Sigmoid colon (tissue), 6 donors: ENCODE measurements at regions not wholly inside any gene's neighbourhood (a gene's known extent, or its start where the extent isn't known, plus 50 kb on each side); places are given as distances from the start of the nearest gene placed in this dataset.

Source experiments
- DNase-seq: peaks from one replicate; pipeline ENCODE4 v3.0.0-alpha.2; 2019
- H3K27ac ChIP-seq, 4 donors: fragments of 200-600 bp; sonication (generic); one replicate each; pipeline ENCODE4 v1.5.1; 2016 to 2019; ENCODE audit warnings: mild to moderate bottlenecking in 1 of 4
- H3K27me3 ChIP-seq, 3 donors: fragments of 200-600 bp; sonication (generic); one replicate each; pipeline ENCODE4 v1.5.1; 2019; ENCODE audit warnings: mild to moderate bottlenecking in 1 of 3
- H3K36me3 ChIP-seq, 4 donors: fragments of 200-600 bp; sonication (generic); one replicate each; pipeline ENCODE4 v1.5.1; 2016 to 2019
- H3K4me1 ChIP-seq, 4 donors: fragments of 200-600 bp; sonication (generic); one replicate each; pipeline ENCODE4 v1.5.1; 2017 to 2019
- H3K4me3 ChIP-seq, 4 donors: fragments of 200-600 bp; sonication (generic); one replicate each; pipeline ENCODE4 v1.5.1; 2017 to 2019; ENCODE audit warnings: mild to moderate bottlenecking in 2 of 4, moderate library complexity in 1 of 4
- H3K9me3 ChIP-seq, 4 donors: fragments of 200-600 bp in 3 of 4; sonication (generic) in 3 of 4; one replicate each; pipeline versions ENCODE4 v1.5.1 to v1.6.1; 2013 to 2019
- CTCF ChIP-seq, 4 experiments: fragments of 450-650 bp in 3 of 4; fragments of 200-600 bp in 1 of 4; IDR thresholded peaks; one replicate each; pipeline ENCODE4 v1.5.1; 2016 to 2019; ENCODE audit warnings: antibody characterized with exemption in 4 of 4, mild to moderate bottlenecking in 3 of 4, moderate library complexity in 2 of 4
- EP300 ChIP-seq, 4 donors: sonication (generic); formaldehyde crosslinking; IDR thresholded peaks; one replicate each; pipeline ENCODE4 v1.6.1; 2017; ENCODE audit warnings: antibody characterized with exemption in 4 of 4
- POLR2A ChIP-seq, 2 donors: fragments of 450-650 bp; IDR thresholded peaks; one replicate each; pipeline ENCODE4 v1.6.1; 2016; ENCODE audit warnings: antibody characterized with exemption in 2 of 2, mild to moderate bottlenecking in 2 of 2, moderate library complexity in 2 of 2
- POLR2AphosphoS5 ChIP-seq, 4 donors: sonication (generic); formaldehyde crosslinking; IDR thresholded peaks; one replicate each; pipeline ENCODE4 v1.6.1; 2017; ENCODE audit warnings: antibody characterized with exemption in 4 of 4
- WGBS, 2 donors: extraction: QIAGEN DNeasy Blood & Tissue Kit; methylation state at CpG; one replicate each; pipeline ENCODE4 v1.1.7; 2013; 5-methylcytosine and 5-hydroxymethylcytosine counted together
- intact Hi-C: fragments of 100-400 bp; cut with DNase I; formaldehyde crosslinking; loops from one replicate; pipeline ENCODE4 v1.15.1; 2023
- donor health status: healthy with polysubstance abuse.
- donor health status: healthy.

- peaks cover 0 to 2% (median 0%) of the 10 kb centered on the region in 4 donors for H3K9me3 ChIP-seq
- H3K36me3 ChIP-seq, result no peaks in the 10 kb centered on the region
- H3K4me3 ChIP-seq, result no peak overlapping the region
- H3K27me3 ChIP-seq, result no peaks in the 10 kb centered on the region
- H3K27ac ChIP-seq, result no peak overlapping the region
- H3K4me1 ChIP-seq, result no peaks in the 10 kb centered on the region
- no peak for TF ChIP-seq EP300 (IDR thresholded peaks at IDR 0.05)
- WGBS, 2 donors, result 62 to 86% methylated on average over 3 of the region's 3 CpGs
- DNase-seq, result no peak
- intact Hi-C loops, result no loop called here
These were observed 221.2 kb downstream of the NR2F2 start for GRCh38 chr15:96551722-96552121.

- no peak for DNase-seq
- H3K27ac ChIP-seq, result no peak overlapping the region
- H3K9me3 ChIP-seq, result peaks cover 0 to 2% (median 0%) of the 10 kb centered on the region in 4 donors
- intact Hi-C loops, result no loop called here
- TF ChIP-seq POLR2AphosphoS5 (IDR thresholded peaks at IDR 0.05) (no peak), POLR2A (IDR thresholded peaks at IDR 0.05) (no peak), CTCF (IDR thresholded peaks at IDR 0.05) (no peak), EP300 (IDR thresholded peaks at IDR 0.05) (no peak)
- H3K27me3 ChIP-seq, result no peaks in the 10 kb centered on the region
- no peak overlapping the region for H3K4me3 ChIP-seq
- no peaks in the 10 kb centered on the region for H3K4me1 ChIP-seq
- no peaks in the 10 kb centered on the region for H3K36me3 ChIP-seq
- 89 to 90% methylated on average over 4 of the region's 4 CpGs for WGBS, 2 donors
These were observed 222.5 kb downstream of the NR2F2 start for GRCh38 chr15:96553006-96553405.

GRCh38 chr15:96553451-96553850 is 223.0 kb downstream of the NR2F2 start:
- H3K4me3 ChIP-seq, result no peak overlapping the region
- no peak for TF ChIP-seq EP300 (IDR thresholded peaks at IDR 0.05)
- no peak for TF ChIP-seq POLR2AphosphoS5 (IDR thresholded peaks at IDR 0.05)
- no peak for TF ChIP-seq POLR2A (IDR thresholded peaks at IDR 0.05)
- TF ChIP-seq CTCF (IDR thresholded peaks at IDR 0.05), result no peak
- no peaks in the 10 kb centered on the region for H3K27me3 ChIP-seq
- WGBS, 2 donors, result 83 to 87% methylated on average over 5 of the region's 5 CpGs
- H3K4me1 ChIP-seq, result no peaks in the 10 kb centered on the region
- intact Hi-C loops, result no loop called here
- no peaks in the 10 kb centered on the region for H3K36me3 ChIP-seq
- H3K9me3 ChIP-seq, result peaks cover 0 to 2% (median 0%) of the 10 kb centered on the region in 4 donors
- no peak overlapping the region for H3K27ac ChIP-seq
- no peak for DNase-seq

- Histone ChIP-seq H3K27ac (no peak overlapping the region), H3K4me3 (no peak overlapping the region), H3K9me3 (peaks cover 0 to 2% (median 0%) of the 10 kb centered on the region in 4 donors), H3K36me3 (no peaks in the 10 kb centered on the region), H3K4me1 (no peaks in the 10 kb centered on the region), H3K27me3 (no peaks in the 10 kb centered on the region)
- DNase-seq, result no peak
- 82 to 92% methylated on average over 6 of the region's 6 CpGs for WGBS, 2 donors
- intact Hi-C loops, result no loop called here
- TF ChIP-seq CTCF (IDR thresholded peaks at IDR 0.05) (no peak), POLR2AphosphoS5 (IDR thresholded peaks at IDR 0.05) (no peak), POLR2A (IDR thresholded peaks at IDR 0.05) (no peak), EP300 (IDR thresholded peaks at IDR 0.05) (no peak)
These were observed 223.4 kb downstream of the NR2F2 start for GRCh38 chr15:96553931-96554330.

- Histone ChIP-seq H3K4me1 (no peaks in the 10 kb centered on the region), H3K36me3 (no peaks in the 10 kb centered on the region), H3K4me3 (no peak overlapping the region), H3K27ac (no peak overlapping the region), H3K9me3 (peaks cover 0 to 2% (median 0%) of the 10 kb centered on the region in 4 donors), H3K27me3 (no peaks in the 10 kb centered on the region)
- no peak for DNase-seq
- intact Hi-C loops, result no loop called here
- TF ChIP-seq POLR2AphosphoS5 (IDR thresholded peaks at IDR 0.05) (no peak), EP300 (IDR thresholded peaks at IDR 0.05) (no peak)
These were observed 224.0 kb downstream of the NR2F2 start for GRCh38 chr15:96554541-96554940.

GRCh38 chr15:96559087-96559486 is 228.6 kb downstream of the NR2F2 start:
- no peak for TF ChIP-seq POLR2A (IDR thresholded peaks at IDR 0.05)
- TF ChIP-seq CTCF (IDR thresholded peaks at IDR 0.05), result no peak
- no peak for TF ChIP-seq EP300 (IDR thresholded peaks at IDR 0.05)
- TF ChIP-seq POLR2AphosphoS5 (IDR thresholded peaks at IDR 0.05), result no peak
- no peak overlapping the region for H3K27ac ChIP-seq
- 88 to 90% methylated on average over 1 of the region's 1 CpG for WGBS, 2 donors
- no peaks in the 10 kb centered on the region for H3K4me1 ChIP-seq
- H3K4me3 ChIP-seq, result no peak overlapping the region
- intact Hi-C loops, result no loop called here
- no peak for DNase-seq
- peaks cover 0 to 2% (median 0%) of the 10 kb centered on the region in 4 donors for H3K9me3 ChIP-seq
- H3K36me3 ChIP-seq, result no peaks in the 10 kb centered on the region
- H3K27me3 ChIP-seq, result no peaks in the 10 kb centered on the region
